CD4-positive, alpha-beta T cell (primary cell): ENCODE measurements at regions not wholly inside any gene's neighbourhood (a gene's known extent, or its start where the extent isn't known, plus 50 kb on each side); places are given as distances from the start of the nearest gene placed in this dataset.

Source experiments
- ATAC-seq: fragments of 200-7000 bp; cut with Tn5 transposase; one replicate; pipeline ENCODE4 v1.10.0; 2022; ENCODE audit warnings: mild to moderate bottlenecking; ENCODE audit not compliant: poor library complexity
- CTCF ChIA-PET: fragments of 350-600 bp; sonication (Branson Sonifier 250); formaldehyde crosslinking; loops from one replicate; lab custom pipeline; 2021; ENCODE audit warnings: antibody characterized with exemption, inconsistent platforms; lab: Charles Lee
- POLR2A ChIA-PET: fragments of 350-600 bp; sonication (Branson Sonifier 250); formaldehyde crosslinking; loops from one replicate; lab custom pipeline; 2021; ENCODE audit warnings: antibody characterized with exemption, inconsistent platforms; lab: Charles Lee
- DNase-seq, 14 experiments: peaks; one replicate each; pipeline ENCODE4 v3.0.0-alpha.2; 2013 to 2020; ENCODE audit warnings: mixed read lengths in 2 of 14
- H3K27ac ChIP-seq, 2 donors: one replicate each; pipeline versions ENCODE4 v1.5.1 to v1.7.0; 2013; ENCODE audit warnings: low read length in 2 of 2, low read depth in 1 of 2, mild to moderate bottlenecking in 1 of 2
- H3K27me3 ChIP-seq, 2 experiments: 1 replicate in 1 of 2; 2 replicates in 1 of 2; pipeline versions ENCODE4 v1.6.1 to v1.7.0; 2013; ENCODE audit warnings: low read length in 2 of 2, control low read depth in 1 of 2, mild to moderate bottlenecking in 1 of 2, moderate library complexity in 1 of 2; ENCODE audit not compliant: insufficient read depth in 2 of 2, control insufficient read depth in 1 of 2
- H3K36me3 ChIP-seq: one replicate; pipeline ENCODE4 v1.6.1; 2013; ENCODE audit warnings: low read length, control low read depth; ENCODE audit not compliant: insufficient read depth
- H3K4me1 ChIP-seq: one replicate; pipeline ENCODE4 v1.6.1; 2013; ENCODE audit warnings: low read length, control low read depth; ENCODE audit not compliant: insufficient read depth
- H3K4me3 ChIP-seq: one replicate; pipeline ENCODE4 v1.5.1; 2013; ENCODE audit warnings: mild to moderate bottlenecking, low read length, moderate library complexity
- H3K9me3 ChIP-seq, 2 experiments: 1 replicate in 1 of 2; 2 replicates in 1 of 2; pipeline versions ENCODE4 v1.6.1 to v1.7.0; 2013; ENCODE audit warnings: low read length in 2 of 2, mild to moderate bottlenecking in 2 of 2, control low read depth in 1 of 2, moderate library complexity in 1 of 2; ENCODE audit not compliant: control insufficient read depth in 1 of 2, insufficient read depth in 1 of 2
- H3K27ac Mint-ChIP-seq: one replicate; pipeline ENCODE4 v1.8.0; 2020; ENCODE audit warnings: mixed read lengths
- H3K27me3 Mint-ChIP-seq: one replicate; pipeline ENCODE4 v1.8.0; 2021; ENCODE audit warnings: mixed read lengths
- H3K36me3 Mint-ChIP-seq: one replicate; pipeline ENCODE4 v1.8.0; 2021; ENCODE audit warnings: low read depth, mixed read lengths
- H3K4me1 Mint-ChIP-seq: one replicate; pipeline ENCODE4 v1.8.0; 2021; ENCODE audit warnings: low read depth, mixed read lengths
- H3K4me3 Mint-ChIP-seq: one replicate; pipeline ENCODE4 v1.8.0; 2020; ENCODE audit warnings: mild to moderate bottlenecking, mixed read lengths
- H3K9me3 Mint-ChIP-seq: one replicate; pipeline ENCODE4 v1.8.0; 2020; ENCODE audit warnings: mixed read lengths
- intact Hi-C, 2 experiments: fragments of 100-400 bp; cut with DNase I in 1 of 2; cut with micrococcal nuclease in 1 of 2; formaldehyde crosslinking; loops; one replicate each; pipeline versions ENCODE4 v1.15.1 to v1.9.0; 2023 to 2025; cut with DNase I, micrococcal nuclease
- TF ChIP-seq, protein P1 (sequence below): fragments of 200-600 bp; IDR thresholded peaks from one replicate; pipeline ENCODE4 v1.8.0; 2022; ENCODE audit warnings: antibody characterized with exemption, mild to moderate bottlenecking

DNA sequence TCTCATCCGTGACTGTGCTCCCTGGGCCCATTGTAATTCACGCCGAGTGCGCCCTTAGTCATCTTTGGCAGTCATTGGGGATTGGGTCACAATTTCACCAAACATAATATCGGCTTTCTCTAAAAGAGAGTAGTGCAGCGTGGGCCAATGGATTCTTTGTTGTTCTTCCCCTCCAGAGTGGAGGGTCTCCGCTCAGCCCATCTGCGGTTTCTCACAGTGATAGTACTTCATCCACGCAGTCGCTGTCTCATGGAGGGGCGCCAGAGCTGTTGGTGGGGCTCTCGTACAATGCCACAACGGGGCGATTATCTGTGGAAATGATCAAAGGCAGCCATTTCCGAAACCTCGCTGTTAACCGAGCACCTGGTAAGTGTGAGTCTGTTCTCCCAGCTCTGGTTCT, 321.8 kb downstream of the SNAPC1 start:
- ATAC-seq, result no peak
- ChIA-PET POLR2A (no interaction called here), CTCF (interaction anchor here (1.3 kb wide), 1 partner anchor 11 kb away, joined by 3 read pairs; no protein-coding TSS in a partner anchor)
- Mint-ChIP-seq H3K4me3 (no peak overlapping the region), H3K36me3 (no peaks in the 10 kb centered on the region), H3K27me3 (no peaks in the 10 kb centered on the region), H3K4me1 (peaks cover 21% of the 10 kb centered on the region), H3K27ac (no peak overlapping the region), H3K9me3 (peaks cover 5% of the 10 kb centered on the region)
- TF ChIP-seq, protein P1, sequence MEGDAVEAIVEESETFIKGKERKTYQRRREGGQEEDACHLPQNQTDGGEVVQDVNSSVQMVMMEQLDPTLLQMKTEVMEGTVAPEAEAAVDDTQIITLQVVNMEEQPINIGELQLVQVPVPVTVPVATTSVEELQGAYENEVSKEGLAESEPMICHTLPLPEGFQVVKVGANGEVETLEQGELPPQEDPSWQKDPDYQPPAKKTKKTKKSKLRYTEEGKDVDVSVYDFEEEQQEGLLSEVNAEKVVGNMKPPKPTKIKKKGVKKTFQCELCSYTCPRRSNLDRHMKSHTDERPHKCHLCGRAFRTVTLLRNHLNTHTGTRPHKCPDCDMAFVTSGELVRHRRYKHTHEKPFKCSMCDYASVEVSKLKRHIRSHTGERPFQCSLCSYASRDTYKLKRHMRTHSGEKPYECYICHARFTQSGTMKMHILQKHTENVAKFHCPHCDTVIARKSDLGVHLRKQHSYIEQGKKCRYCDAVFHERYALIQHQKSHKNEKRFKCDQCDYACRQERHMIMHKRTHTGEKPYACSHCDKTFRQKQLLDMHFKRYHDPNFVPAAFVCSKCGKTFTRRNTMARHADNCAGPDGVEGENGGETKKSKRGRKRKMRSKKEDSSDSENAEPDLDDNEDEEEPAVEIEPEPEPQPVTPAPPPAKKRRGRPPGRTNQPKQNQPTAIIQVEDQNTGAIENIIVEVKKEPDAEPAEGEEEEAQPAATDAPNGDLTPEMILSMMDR, result no peak
- intact Hi-C loops, result no loop called here
- no peak overlapping the region for H3K4me3 ChIP-seq
- no peaks in the 10 kb centered on the region for H3K36me3 ChIP-seq
- no peak for DNase-seq
- H3K4me1 ChIP-seq, result peaks cover 5% of the 10 kb centered on the region
- no peak overlapping the region for H3K27ac ChIP-seq
- no peaks in the 10 kb centered on the region for H3K27me3 ChIP-seq
- H3K9me3 ChIP-seq, result peaks cover 0 to 5% of the 10 kb centered on the region in 2 experiments

DNA sequence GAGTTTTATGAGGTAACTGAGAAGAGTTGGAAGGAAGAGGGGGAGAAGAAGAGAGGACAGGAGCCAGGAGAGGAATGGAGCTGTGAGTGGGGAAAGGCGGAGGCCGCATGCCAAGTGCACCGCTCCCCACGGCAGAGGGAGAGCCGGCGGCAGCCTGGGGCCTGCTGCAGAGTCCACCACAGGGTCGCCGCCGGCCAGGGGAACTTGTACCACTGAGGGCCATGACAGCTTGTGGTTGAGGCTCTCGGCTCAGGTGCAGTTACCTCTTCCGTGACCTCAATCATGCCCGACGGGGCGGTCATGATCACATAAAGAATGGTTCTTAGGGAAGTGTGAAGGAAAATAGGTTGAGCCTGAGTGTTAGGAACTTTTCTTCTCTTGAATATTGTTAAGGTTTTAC, 325.0 kb downstream of the SNAPC1 start:
- Histone ChIP-seq H3K9me3 (peaks cover 0 to 5% of the 10 kb centered on the region in 2 experiments), H3K36me3 (no peaks in the 10 kb centered on the region), H3K27ac (no peak overlapping the region), H3K4me3 (no peak overlapping the region), H3K27me3 (no peaks in the 10 kb centered on the region), H3K4me1 (no peaks in the 10 kb centered on the region)
- DNase-seq (no peak), ATAC-seq (no peak)
- ChIA-PET CTCF (no interaction called here), POLR2A (interaction anchor here (0.7 kb wide), 1 partner anchor 8 kb away, joined by 3 read pairs; no protein-coding TSS in a partner anchor)
- Mint-ChIP-seq H3K9me3 (peaks cover 9% of the 10 kb centered on the region), H3K4me1 (peaks cover 5% of the 10 kb centered on the region), H3K36me3 (no peaks in the 10 kb centered on the region), H3K4me3 (no peak overlapping the region), H3K27ac (no peak overlapping the region), H3K27me3 (peaks cover 6% of the 10 kb centered on the region)
- TF ChIP-seq, protein P1, result no peak
- intact Hi-C loops, result no loop called here

DNA sequence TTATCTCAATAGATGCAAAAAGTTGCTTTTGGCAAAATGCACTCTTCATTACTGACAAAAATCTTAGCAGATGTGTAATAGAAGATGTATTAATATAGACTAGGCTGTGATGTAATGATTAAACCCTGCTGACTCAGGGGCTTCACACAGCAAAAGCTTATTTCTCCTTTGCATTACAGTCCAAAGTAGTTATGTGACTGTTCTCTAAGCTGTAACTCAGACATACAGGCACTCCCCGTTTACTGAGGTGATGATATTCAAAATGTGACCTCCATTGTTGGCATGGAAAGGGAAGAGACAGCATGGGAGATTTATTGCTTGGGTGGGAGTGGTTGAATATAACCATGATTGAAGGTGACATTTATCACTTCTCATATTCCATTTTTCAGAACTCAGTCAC, 331.5 kb downstream of the SNAPC1 start:
- no peaks in the 10 kb centered on the region for H3K9me3 ChIP-seq
- ATAC-seq, result no peak
- H3K4me1 Mint-ChIP-seq, result no peaks in the 10 kb centered on the region
- no peaks in the 10 kb centered on the region for H3K36me3 Mint-ChIP-seq
- no peak overlapping the region for H3K4me3 ChIP-seq
- TF ChIP-seq, protein P1, result no peak
- intact Hi-C loops, result no loop called here
- peaks cover 3 to 7% of the 10 kb centered on the region in 2 experiments for H3K27me3 ChIP-seq
- ChIA-PET POLR2A (no interaction called here), CTCF (no interaction called here)
- peaks cover 6% of the 10 kb centered on the region for H3K27me3 Mint-ChIP-seq
- no peak overlapping the region for H3K4me3 Mint-ChIP-seq
- no peak overlapping the region for H3K27ac Mint-ChIP-seq
- DNase-seq, result no peak
- H3K9me3 Mint-ChIP-seq, result peaks cover 4% of the 10 kb centered on the region
- no peaks in the 10 kb centered on the region for H3K36me3 ChIP-seq
- H3K27ac ChIP-seq, result no peak overlapping the region
- H3K4me1 ChIP-seq, result no peaks in the 10 kb centered on the region
